Activated naive CD4-positive, alpha-beta T cell treated with anti-CD3 and anti-CD28 coated beads, Interleukin-2, amount 50 U/mL, for 16 hours (primary cell): ENCODE measurements at regions not wholly inside any gene's neighbourhood (a gene's known extent, or its start where the extent isn't known, plus 50 kb on each side); places are given as distances from the start of the nearest gene placed in this dataset.

Source experiments
- DNase-seq: peaks from one replicate; pipeline ENCODE4 v3.0.0-alpha.2; 2020

DNA sequence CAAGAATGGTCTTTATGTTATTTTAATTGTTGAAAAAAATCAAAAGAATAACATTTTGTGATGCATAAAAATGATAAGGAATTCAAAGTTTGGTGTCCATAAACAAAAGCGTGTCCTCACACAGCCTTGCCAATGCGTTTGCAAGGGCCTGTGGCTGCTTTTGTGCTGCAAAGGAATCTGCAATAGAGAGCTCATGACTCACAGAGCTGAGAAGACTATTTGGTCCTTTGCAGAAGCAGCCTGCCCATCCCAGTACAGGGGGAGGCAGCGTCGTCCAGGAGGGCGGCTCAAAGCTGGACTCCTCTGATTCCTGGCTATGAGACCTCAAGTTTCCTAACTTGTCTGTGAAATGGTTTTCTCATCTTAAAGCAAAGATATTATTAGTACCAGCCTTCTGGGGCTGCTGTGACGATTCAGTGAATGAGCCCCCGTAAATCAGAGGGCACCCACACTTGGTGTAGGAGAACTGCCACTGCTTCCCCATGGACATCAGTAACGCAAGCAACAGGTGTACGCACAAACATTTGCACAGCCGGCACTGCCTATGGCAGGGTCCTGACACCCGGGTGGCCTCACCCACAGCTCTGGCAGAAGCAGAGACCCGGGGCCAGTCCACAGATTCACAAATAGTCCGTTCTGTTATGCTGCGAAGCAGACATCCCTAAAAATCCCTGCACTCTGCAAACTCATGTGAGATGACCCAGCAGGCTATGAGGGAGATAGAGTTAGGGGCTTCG is 70.6 kb upstream of the ASAP2 start:
- no peak for DNase-seq

DNA sequence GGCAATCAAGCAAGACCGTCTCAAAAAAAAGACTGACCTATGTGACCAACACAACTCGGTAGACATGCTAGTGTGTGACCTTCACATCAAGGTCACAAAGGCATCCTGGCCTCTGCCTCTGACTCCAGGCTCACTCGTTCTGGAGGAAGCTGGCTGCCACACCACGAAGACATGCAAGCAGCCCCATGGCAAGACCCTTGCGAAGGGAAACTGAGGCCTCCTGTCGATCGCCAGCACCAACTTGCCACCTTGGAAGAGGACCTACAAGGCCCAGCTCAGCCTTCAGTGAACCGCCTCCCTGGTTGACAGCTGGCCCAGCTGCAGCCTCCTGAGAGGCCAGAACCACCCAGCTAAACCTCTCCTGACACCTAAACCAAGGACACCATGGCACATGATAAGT is 79.3 kb upstream of the ASAP2 start:
- DNase-seq = no peak

DNA sequence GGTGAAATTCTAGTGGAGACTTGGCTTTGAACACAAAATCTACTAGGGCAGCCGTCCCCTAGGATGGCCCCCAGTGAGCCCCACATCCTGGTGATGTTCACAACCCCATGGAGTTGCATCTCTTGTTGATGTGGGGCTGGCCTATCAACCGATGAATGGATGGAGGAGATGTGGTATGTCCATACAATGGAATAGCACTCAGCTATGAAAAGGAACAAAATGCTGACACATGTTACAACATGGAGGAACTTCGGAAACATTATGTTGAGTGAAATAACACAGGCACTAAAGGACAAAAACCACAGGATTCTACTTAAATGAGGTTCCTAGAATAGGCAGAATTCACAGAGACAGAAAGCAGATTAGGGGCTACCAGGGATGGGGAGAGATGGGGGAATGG is 80.1 kb upstream of the ASAP2 start:
- no peak for DNase-seq

DNA sequence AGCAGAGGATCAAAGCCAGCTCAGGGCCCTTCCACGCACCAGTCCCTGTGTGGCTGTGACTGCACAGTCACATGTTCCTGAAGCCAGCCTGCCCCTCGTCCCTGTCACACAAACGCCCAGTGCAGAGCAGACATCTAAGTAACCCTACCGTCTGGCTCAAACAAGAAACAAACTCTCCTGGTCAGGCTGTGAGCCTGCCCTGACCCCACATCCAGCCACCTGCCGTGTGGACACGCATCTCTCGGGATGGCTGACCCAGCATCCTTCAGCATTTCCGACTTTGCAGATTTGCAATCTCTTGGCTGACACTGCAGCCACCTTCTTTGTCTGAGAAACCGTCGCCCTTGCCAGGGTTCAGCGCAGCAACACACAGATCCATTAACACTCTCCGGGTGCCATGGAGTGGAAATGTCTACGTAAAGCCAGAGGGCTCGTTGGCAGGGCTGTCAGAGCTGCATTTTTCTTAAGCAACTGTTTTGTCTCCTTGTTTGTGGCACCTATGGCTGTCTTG is 82.3 kb upstream of the ASAP2 start:
- no peak for DNase-seq

DNA sequence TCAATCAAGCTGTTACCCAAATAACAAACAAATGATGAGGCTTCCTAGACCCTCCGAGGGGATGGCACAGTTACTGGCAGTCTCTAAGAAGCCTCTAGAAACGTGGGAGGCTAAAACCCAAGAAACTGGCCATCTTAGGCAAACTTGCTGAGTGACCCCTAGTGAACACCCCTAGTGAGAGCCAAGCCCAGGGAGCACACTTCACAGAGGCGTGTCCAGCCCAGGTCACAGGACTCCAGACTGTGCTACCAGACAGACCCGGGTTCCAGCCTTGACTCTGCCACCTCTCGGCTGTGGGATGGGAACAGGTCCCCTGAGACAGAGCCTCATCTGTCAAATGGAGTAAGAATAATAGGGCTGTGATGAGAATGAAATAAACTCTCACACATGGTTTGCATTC is 83.5 kb upstream of the ASAP2 start:
- no peak for DNase-seq

DNA sequence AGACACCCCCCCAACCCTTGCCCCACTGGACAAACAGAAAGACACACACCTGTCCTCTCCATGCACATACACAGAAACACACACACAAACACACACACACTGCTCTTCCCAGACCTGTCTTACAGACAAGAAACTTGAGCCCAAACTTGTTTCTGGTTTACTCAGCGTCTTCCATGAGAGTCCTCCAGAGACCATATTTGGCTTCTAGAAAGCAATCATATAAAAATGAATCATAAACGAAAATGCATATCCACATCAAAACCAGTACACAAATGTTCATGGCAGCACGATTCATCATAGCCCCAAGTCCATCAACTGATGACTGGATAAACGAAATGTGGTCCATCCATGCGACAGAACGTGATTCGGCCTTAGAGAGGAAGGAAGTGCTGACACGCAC is 84.2 kb upstream of the ASAP2 start:
- DNase-seq = no peak

DNA sequence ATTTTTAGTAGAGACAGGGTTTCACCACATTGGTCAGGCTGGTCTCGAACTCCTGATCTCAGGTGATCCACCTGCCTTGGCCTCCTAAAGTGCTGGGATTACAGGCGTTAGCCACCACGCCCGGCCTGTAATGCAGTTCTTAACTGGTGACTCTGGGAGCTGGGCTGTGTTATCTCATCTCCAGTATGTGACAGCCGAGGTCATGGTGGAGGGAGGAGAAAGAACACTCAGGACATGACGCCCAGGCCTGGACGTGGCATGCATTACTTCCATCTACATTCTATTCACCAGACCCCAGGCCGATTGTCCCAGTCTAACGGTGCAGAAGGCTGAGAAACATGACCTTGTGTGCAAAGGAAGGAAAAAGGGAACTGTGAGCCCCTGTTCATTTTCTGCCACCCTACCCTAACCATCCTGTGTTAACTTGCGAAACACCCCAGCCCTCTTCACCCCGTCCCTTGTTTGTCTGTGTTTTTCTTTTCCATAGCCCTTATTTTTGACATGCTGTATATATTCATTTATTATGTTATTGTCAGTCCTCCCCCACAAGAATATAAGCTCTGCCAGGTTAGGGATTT is 88.1 kb upstream of the ASAP2 start:
- no peak for DNase-seq

DNA sequence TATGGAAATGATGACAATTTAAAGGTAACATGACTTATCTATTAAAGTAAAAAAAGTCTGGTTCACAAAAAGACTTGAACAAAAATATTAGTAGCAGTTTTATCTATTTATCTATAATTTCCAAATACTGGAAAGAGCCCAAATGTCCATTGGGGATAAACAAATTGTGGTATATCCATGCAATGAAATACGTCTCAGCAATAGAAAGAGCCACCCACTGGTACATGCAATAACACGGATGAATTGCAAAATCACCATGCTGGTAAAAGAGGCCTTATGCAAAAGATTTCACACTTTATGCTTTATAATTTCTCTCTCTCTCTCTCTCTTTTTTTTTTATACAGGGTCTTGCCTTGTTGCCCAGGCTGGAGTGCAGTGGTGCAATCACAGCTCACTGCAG is 91.4 kb upstream of the ASAP2 start:
- no peak for DNase-seq

DNA sequence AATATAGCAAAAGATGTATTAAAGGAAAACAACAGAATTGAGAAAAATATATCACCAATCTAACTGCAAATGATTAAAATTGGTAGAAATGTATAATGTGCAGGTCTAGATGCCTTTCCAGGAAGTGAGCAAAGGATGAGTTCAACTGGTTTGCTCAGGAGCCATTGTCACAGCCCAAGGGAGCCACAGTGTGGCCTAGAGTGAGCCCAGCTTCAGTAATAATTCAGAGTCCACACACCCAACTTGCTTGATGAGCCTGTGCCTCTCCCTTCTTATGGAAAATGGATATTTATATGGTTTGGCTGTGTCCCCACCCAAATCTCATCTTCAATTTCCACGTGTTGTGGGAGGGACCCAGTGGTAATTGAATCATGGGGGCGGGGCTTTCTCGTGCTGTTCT is 92.2 kb upstream of the ASAP2 start:
- DNase-seq = no peak

DNA sequence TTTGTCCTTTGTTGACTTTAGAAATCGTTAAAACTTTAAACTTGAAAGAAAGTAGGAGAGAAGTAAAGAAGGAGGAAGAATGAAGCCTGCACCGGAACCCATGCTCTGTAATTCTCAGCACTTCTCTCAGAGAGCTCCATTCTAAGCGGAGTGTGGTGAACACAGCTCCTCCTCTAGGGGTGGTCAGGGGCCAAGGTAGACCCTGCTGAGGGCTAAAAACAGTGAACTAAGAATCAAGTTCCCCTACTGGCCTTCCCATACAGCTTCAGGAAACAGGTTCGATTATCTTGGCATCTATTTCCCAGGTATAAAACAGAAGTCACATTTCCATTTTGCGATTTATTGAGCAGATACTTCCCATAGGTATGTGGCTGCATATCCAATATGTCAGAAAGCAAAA is 92.7 kb upstream of the ASAP2 start:
- DNase-seq = no peak

DNA sequence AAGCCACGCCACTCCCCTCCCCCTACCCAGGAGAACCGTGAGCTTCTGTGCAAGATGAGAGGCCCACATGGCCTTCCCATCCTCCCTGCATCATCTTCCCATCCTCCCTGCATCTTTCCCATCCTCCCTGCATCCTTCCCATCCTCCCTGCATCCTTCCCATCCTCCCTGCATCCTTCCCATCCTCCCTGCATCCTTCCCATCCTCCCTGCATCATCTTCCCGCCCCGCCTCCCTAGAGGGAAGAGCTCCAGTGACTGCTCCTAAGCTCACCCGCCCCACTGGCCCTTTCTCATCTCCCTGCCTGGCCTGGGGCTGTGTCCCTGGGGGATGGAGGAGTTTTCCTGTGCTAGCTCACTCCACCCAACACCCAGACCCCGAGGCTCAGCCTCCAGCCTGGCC is 93.3 kb upstream of the ASAP2 start:
- no peak for DNase-seq

DNA sequence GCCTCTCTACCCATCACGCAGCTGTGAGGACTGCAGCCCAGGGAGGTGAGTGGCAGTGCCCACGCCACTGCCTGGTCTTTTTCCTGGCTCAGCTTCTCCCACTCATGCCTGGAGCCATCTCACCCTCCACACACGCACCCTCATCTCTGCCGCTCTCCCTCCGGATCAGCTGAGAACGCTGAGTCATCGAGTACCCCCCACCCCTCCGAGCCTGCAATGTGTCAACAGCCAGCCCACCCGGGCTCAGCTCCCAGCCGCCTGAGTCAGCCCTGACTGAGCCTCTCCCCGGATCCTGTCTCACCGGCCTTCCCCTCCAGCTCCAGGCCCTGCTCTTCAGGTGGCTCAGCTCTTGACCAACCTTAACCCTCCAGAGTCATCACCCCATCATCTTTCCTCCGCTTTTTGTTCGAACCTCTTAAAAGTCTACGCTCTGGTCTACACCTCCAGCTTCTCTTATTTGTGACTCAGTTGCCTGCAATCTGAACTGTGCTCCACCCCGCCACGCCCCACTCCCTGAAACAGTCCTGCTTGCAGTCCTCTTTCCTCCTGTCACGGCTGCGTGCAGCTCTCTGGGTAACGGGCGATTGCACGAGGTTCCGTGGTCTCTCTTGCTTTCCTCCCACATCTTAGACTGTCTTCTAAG is 94.4 kb upstream of the ASAP2 start:
- DNase-seq = no peak

DNA sequence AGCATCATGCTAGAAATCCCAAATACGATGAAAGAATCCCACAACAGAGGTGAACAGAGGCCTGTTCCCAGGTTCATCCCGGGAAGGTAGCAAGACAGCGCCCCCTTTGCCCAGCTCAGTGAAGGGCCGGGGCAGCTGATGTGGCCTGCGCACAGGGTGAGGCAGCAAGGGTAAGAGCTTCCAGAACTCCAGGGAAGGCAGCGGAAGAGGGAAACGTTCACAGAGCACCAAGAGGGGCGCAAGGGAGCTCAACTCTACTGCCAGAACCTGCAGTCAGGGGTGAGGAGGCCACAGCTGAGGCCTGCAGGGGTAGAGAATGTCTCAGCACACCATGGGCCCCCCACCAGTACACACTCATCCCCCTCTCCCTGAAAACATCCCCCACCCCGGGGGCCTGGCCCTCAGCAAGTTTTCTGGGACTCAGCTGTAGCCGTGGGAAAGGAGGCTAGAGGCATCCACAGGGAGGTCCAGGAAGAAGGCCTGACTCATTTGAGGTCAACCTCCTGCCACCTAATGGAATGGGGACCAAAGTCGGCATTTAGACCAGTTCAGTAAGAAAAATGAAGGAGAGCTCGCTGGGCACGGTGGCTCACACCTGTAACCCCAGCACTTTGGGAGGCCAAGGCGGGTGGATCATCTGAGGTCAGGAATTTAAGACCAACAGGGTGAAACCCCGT is 95.6 kb upstream of the ASAP2 start:
- no peak for DNase-seq

DNA sequence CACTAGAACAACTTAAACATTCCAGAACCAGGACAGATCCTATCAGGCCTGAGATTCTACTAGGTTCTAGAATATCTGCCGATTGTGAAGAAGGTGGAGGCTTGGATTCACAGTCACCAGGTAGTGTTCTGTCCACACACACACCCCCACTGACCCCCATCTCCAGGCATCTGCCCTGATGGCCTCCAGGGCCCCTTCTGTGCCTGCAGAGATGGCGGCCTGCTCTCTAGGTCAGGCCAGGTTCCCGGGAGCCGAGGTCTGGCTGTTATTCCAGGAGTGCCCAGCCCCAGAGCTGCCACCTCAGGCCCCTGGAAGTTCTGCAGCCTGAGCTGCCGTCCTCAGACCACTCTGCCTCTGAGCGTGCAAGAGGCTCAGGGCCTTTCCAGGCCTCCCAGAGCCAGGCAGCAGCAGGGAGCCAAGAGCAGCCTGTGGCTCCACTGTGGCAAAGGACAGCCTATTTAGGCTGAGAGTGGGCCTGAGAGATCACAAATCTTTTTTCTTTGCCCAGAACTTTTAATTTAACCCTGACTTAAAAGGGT is 96.2 kb upstream of the ASAP2 start:
- no peak for DNase-seq

DNA sequence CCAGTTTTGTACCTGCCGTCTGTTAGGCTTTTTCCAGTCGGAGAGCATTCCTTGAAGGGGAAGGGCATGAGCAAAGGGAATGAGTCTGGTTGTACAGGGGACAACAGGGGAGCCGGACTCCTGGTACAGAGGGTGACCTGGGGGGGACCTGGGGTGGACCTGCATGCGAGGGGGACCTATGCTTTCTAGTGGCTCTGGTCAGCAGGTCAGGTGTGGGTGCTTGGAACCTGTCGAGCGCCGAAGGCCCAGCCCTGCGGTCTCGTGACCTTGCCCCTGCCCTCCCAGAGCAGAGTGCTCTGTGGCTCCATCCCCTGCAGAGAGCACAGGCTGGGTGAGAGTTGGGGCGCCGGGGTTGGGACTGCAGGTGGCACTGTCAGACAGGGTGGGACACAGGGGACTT is 96.7 kb upstream of the ASAP2 start:
- DNase-seq = no peak

DNA sequence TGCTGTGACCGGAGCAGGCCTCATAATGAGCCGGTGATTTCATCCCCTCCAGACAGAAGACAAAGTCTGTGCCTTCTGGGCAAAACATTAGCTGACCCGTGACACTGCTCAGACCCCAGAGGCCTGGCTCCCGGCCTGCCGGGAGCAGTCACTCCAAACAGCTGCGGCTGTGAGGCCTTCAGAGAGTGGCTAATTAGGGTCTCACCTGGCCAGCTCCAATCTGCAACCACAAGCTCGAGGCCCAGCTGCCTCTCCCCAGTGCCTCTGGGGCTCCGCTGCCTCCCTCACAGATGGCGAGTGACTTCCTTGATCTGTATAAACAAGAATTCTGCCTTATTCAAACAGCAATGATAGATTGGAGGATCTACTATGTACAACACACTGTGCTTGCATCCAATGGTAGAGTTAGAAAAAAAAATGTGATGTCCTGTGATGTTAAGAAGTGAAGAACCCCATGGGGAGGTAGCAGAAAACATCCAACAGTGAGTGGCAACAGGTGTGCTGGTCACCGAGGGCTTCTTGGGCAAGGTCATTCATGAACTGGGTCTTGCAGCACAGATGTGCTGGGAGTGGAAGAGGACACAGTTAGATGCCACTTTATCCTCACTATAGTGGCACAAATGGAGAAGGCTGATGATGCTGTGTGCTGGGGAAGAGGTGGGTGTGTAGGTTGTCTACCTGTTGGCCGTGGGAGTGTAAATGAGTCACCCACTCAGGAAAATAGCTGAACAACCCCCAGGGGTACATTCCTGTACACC is 98.2 kb upstream of the ASAP2 start:
- DNase-seq = no peak

DNA sequence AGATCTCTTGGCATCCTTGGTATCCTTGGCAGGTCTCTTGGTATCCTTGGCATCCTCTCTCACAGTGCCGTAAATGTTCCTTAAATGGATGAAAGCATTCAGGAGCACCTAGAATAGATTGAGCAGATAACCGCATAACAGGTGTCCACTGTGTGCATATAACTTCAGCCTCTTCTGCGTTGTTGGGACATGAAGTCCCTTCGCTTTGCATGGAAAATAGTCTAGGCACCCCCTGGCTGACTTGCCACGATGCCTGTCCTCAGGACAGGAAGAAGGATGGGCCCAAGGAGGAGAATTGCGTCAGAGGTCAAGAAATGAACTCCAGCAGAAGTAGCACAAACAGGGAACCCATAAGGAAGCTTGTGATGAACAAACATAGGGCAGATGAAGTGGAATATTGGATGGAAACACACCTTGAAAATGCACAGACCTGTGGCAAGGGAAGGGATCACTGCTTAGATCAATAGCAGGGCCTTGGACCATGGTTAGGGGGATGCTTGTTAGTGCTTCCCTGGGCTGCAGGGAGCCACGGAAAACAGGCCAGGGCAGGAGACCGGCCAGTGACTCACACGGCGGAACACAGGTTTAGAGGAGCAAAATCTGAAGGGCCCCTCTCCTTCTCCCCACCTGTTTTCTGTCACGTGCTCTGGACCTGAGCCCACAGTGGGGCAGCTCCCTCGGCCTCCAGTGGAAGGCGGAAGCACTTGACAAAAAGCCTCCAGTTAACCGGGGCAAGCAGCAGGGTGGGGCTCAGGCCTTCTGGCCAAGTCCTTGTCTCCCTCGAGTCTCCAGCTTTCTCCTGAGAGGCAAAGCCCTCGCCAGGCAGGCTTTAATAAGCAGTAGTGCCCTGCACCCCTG is 99.2 kb upstream of the ASAP2 start:
- DNase-seq = no peak

DNA sequence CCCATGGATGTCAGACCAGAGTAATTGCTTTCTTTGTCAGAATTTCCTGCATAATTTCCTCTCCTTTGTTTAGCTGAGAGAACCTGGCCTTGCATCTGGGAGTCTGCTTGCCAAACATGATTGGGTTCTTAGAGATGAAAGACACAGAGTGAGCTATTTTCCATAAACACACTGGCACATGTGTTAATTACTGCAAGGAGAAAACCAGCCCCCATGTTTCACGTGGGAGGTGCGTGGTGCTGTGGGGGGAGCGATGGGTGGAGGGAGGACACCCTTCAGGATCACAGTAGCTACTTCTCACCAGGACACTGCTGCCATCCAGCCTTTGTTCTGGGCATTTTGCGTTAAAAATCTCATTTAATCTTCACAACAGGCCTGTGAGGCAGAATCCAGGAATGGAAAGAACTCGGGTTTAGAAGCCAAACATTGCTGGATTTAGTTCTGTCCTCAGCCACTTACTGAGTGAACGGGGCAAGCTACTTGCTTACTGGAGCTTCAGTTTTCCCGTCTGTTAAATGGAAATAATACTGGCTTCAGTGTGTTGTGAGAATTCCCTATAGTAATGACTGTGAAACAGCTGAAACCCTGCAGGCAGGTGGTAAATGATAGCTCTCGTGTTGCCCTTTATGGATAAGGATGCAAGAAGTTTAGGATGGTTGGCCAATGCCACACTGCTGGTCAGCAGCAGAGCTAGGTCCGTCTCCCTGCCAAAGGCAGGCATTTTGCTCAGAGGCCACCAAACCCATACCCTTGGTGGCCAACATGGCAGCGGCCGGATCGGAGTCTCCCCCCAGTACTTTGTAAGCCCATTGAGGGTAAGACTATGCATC is 100.1 kb upstream of the ASAP2 start:
- no peak for DNase-seq

DNA sequence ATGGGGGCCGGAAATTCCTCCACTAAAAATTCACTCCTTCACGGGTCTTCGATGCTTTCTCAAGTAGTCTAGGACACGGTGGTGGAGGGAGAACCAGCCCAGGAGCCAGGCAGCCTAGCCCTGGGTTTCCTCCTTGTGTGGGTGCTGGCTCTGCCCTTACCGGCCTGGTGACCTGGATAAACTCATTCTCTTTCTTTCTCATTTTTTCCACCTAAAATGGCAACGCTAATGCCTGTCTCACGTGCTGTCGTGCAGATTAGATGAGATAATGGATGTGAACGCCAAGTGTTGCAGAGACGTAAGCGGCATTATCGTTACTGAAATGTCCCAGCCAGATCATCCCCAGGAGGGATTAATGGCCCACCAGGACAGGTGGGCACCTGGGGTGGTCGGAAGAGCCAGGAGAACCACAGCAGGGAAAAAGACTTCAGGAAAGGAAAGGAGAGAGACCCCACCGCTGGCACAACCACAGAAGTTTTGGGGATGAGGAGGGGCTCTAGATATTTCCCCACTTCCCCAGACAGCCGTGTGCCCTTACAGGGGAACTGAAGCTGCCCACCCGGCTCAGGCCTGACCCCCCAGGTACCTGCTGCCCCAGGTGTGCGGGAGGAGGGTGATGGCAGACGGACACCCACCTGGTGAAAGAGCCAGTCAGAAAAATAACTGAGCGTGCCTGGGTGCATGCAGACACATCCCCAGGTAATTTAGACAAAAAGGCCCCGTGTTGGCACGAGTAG is 100.8 kb upstream of the ASAP2 start:
- DNase-seq = no peak

DNA sequence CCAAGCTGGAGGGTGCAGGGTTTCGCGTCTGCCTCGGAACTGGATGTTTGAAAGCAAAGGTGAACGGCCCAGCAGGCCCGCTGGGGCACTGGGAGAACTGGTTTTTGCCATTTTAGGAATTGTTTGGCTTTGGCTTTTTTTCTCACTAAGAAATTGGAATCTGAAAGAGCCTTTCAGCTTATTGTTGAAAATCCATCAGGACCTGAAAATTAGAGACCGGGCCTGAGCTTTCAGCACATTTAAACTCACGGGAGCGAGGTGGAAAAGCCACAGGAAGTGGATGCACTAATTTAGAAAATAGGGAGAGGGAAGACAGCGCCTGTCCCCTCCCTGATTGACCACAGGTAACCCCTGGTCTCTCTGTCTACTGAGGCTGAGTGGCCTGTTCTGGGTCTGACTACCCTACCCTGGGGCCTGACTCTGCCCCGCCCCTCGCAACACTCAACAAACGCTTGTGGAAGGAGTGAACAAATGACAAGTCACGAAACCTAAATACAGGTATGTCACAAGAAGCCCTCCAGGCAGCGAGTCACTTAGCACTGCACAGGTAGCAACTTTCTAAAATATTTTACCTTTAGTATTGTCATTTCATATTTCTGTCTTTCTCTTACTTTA is 100.3 kb upstream of the MBOAT2 start:
- DNase-seq = no peak
